Vagina (tissue), 2 donors: ENCODE measurements at regions not wholly inside any gene's neighbourhood (a gene's known extent, or its start where the extent isn't known, plus 50 kb on each side); places are given as distances from the start of the nearest gene placed in this dataset.
A peak's percentile ranks its signal among the peaks of the same experiment; 100 is the strongest.

Experiments
- DNase-seq, 2 donors: peaks; one replicate each; pipeline ENCODE4 v3.0.0-alpha.2; 2017; ENCODE audit errors: extremely low spot score in 2 of 2
- H3K27ac ChIP-seq: fragments of 200-600 bp; sonication (generic); one replicate; pipeline ENCODE4 v1.5.1; 2019
- H3K27me3 ChIP-seq: fragments of 200-600 bp; sonication (generic); one replicate; pipeline ENCODE4 v1.5.1; 2019
- H3K36me3 ChIP-seq, 2 donors: fragments of 200-600 bp; sonication (generic); one replicate each; pipeline ENCODE4 v1.5.1; 2017 to 2019
- H3K4me1 ChIP-seq: fragments of 200-600 bp; sonication (generic); one replicate; pipeline ENCODE4 v1.5.1; 2019
- H3K4me3 ChIP-seq, 2 donors: fragments of 200-600 bp; sonication (generic); 1 replicate in 1 of 2; 2 replicates in 1 of 2; pipeline ENCODE4 v1.5.1; 2016 to 2019
- H3K9me3 ChIP-seq: fragments of 200-600 bp; sonication (generic); one replicate; pipeline ENCODE4 v1.5.1; 2019
- POLR2A ChIP-seq, 2 donors: fragments of 450-650 bp; IDR thresholded peaks; one replicate each; pipeline ENCODE4 v1.6.1; 2017; ENCODE audit warnings: antibody characterized with exemption in 2 of 2, mild to moderate bottlenecking in 2 of 2, moderate library complexity in 2 of 2
- POLR2AphosphoS5 ChIP-seq, 2 donors: sonication (generic); formaldehyde crosslinking; IDR thresholded peaks; one replicate each; pipeline ENCODE4 v1.9.0; 2017; ENCODE audit warnings: antibody characterized with exemption in 2 of 2, mild to moderate bottlenecking in 2 of 2, low read depth in 1 of 2; ENCODE audit not compliant: insufficient read depth in 1 of 2
- intact Hi-C: fragments of 100-400 bp; cut with DNase I; formaldehyde crosslinking; loops from one replicate; pipeline ENCODE4 v1.15.1; 2023
- TF ChIP-seq, protein P1 (sequence below), 3 experiments: fragments of 450-650 bp in 2 of 3; fragments of 200-600 bp in 1 of 3; sonication (generic) in 1 of 3; IDR thresholded peaks; one replicate each; pipeline ENCODE4 v1.5.1; 2017 to 2019; ENCODE audit warnings: antibody characterized with exemption in 3 of 3, mild to moderate bottlenecking in 2 of 3, moderate library complexity in 2 of 3

- no peaks in the 10 kb centered on the region for H3K27me3 ChIP-seq
- H3K4me1 ChIP-seq = peaks cover 45% of the 10 kb centered on the region
- H3K9me3 ChIP-seq = no peaks in the 10 kb centered on the region
- H3K27ac ChIP-seq = peak overlapping the region; percentile 80
- peak overlapping the region in 1 of 2 donors; percentile 15 for H3K4me3 ChIP-seq
- no peaks in the 10 kb centered on the region for H3K36me3 ChIP-seq
- intact Hi-C loops = loop anchor here (2.0 to 10.0 kb wide), 3 partner anchors 34 to 92 kb away; no protein-coding TSS in a partner anchor
- peak in 1 of 2 donors; percentile 96 for DNase-seq
- TF ChIP-seq POLR2AphosphoS5 (IDR thresholded peaks at IDR 0.05; ENCODE audit: insufficient read depth in 1 of 2, low read depth in 1 of 2) = peak; percentile 75 to 86
- TF ChIP-seq POLR2A (IDR thresholded peaks at IDR 0.05) = no peak
These were observed 81.4 kb upstream of the PKDCC start for GRCh38 chr2:41966431-41966893.

GRCh38 chr2:41966920-41967319, 80.9 kb upstream of the PKDCC start:
- intact Hi-C loops = loop anchor here (2.0 to 10.0 kb wide), 3 partner anchors 34 to 92 kb away; no protein-coding TSS in a partner anchor
- no peaks in the 10 kb centered on the region for H3K27me3 ChIP-seq
- H3K36me3 ChIP-seq = no peaks in the 10 kb centered on the region
- no peaks in the 10 kb centered on the region for H3K9me3 ChIP-seq
- H3K27ac ChIP-seq = peak overlapping the region; percentile 80
- DNase-seq = no peak
- TF ChIP-seq, protein P1, sequence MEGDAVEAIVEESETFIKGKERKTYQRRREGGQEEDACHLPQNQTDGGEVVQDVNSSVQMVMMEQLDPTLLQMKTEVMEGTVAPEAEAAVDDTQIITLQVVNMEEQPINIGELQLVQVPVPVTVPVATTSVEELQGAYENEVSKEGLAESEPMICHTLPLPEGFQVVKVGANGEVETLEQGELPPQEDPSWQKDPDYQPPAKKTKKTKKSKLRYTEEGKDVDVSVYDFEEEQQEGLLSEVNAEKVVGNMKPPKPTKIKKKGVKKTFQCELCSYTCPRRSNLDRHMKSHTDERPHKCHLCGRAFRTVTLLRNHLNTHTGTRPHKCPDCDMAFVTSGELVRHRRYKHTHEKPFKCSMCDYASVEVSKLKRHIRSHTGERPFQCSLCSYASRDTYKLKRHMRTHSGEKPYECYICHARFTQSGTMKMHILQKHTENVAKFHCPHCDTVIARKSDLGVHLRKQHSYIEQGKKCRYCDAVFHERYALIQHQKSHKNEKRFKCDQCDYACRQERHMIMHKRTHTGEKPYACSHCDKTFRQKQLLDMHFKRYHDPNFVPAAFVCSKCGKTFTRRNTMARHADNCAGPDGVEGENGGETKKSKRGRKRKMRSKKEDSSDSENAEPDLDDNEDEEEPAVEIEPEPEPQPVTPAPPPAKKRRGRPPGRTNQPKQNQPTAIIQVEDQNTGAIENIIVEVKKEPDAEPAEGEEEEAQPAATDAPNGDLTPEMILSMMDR (IDR thresholded peaks at IDR 0.05) = no peak
- TF ChIP-seq POLR2AphosphoS5 (IDR thresholded peaks at IDR 0.05; ENCODE audit: insufficient read depth in 1 of 2, low read depth in 1 of 2) (peak in 1 of 2 donors; percentile 70), POLR2A (IDR thresholded peaks at IDR 0.05) (no peak)
- peak overlapping the region in 1 of 2 donors; percentile 15 for H3K4me3 ChIP-seq
- H3K4me1 ChIP-seq = peaks cover 45% of the 10 kb centered on the region

GRCh38 chr2:41967476-41968181, 80.2 kb upstream of the PKDCC start:
- TF ChIP-seq, protein P1 (IDR thresholded peaks at IDR 0.05) = no peak
- TF ChIP-seq POLR2AphosphoS5 (IDR thresholded peaks at IDR 0.05; ENCODE audit: insufficient read depth in 1 of 2, low read depth in 1 of 2) (no peak), POLR2A (IDR thresholded peaks at IDR 0.05) (no peak)
- no peak for DNase-seq
- no peak overlapping the region for H3K4me3 ChIP-seq
- no peaks in the 10 kb centered on the region for H3K36me3 ChIP-seq
- no peaks in the 10 kb centered on the region for H3K9me3 ChIP-seq
- H3K4me1 ChIP-seq = peaks cover 45% of the 10 kb centered on the region
- H3K27ac ChIP-seq = peak overlapping the region; percentile 80
- no peaks in the 10 kb centered on the region for H3K27me3 ChIP-seq
- intact Hi-C loops = loop anchor here (2.0 to 10.0 kb wide), 3 partner anchors 35 to 93 kb away; no protein-coding TSS in a partner anchor

- peak overlapping the region; percentile 80 for H3K27ac ChIP-seq
- no peaks in the 10 kb centered on the region for H3K9me3 ChIP-seq
- TF ChIP-seq POLR2AphosphoS5 (IDR thresholded peaks at IDR 0.05; ENCODE audit: insufficient read depth in 1 of 2, low read depth in 1 of 2) = no peak
- intact Hi-C loops = loop anchor here (10.0 kb wide), 1 partner anchor 93 kb away; no protein-coding TSS in a partner anchor
- no peak overlapping the region for H3K4me3 ChIP-seq
- no peak for DNase-seq
- peaks cover 45% of the 10 kb centered on the region for H3K4me1 ChIP-seq
- no peaks in the 10 kb centered on the region for H3K27me3 ChIP-seq
- H3K36me3 ChIP-seq = no peaks in the 10 kb centered on the region
These were observed 79.6 kb upstream of the PKDCC start for GRCh38 chr2:41968182-41968578.

- H3K27me3 ChIP-seq = no peaks in the 10 kb centered on the region
- no peaks in the 10 kb centered on the region for H3K36me3 ChIP-seq
- peaks cover 18% of the 10 kb centered on the region for H3K4me1 ChIP-seq
- no peak overlapping the region for H3K4me3 ChIP-seq
- no peak overlapping the region for H3K27ac ChIP-seq
- no peak for TF ChIP-seq POLR2A (IDR thresholded peaks at IDR 0.05)
- no peak for DNase-seq
- intact Hi-C loops = no loop called here
- H3K9me3 ChIP-seq = no peaks in the 10 kb centered on the region
These were observed 76.7 kb upstream of the PKDCC start for GRCh38 chr2:41970988-41971660.

- Histone ChIP-seq H3K4me3 (no peak overlapping the region), H3K9me3 (no peaks in the 10 kb centered on the region), H3K27me3 (no peaks in the 10 kb centered on the region), H3K4me1 (peaks cover 11% of the 10 kb centered on the region), H3K36me3 (no peaks in the 10 kb centered on the region), H3K27ac (no peak overlapping the region)
- no peak for TF ChIP-seq POLR2A (IDR thresholded peaks at IDR 0.05)
- no peak for TF ChIP-seq POLR2AphosphoS5 (IDR thresholded peaks at IDR 0.05; ENCODE audit: insufficient read depth in 1 of 2, low read depth in 1 of 2)
- TF ChIP-seq, protein P1 (IDR thresholded peaks at IDR 0.05) = no peak
- DNase-seq = no peak
- intact Hi-C loops = no loop called here
These were observed 75.6 kb upstream of the PKDCC start for GRCh38 chr2:41972179-41972578.
